ENCODE measurements at regions not wholly inside any gene's neighbourhood (a gene's known extent, or its start where the extent isn't known, plus 50 kb on each side); places are given as distances from the start of the nearest gene placed in this dataset.

- TF ChIP-seq, protein P1, sequence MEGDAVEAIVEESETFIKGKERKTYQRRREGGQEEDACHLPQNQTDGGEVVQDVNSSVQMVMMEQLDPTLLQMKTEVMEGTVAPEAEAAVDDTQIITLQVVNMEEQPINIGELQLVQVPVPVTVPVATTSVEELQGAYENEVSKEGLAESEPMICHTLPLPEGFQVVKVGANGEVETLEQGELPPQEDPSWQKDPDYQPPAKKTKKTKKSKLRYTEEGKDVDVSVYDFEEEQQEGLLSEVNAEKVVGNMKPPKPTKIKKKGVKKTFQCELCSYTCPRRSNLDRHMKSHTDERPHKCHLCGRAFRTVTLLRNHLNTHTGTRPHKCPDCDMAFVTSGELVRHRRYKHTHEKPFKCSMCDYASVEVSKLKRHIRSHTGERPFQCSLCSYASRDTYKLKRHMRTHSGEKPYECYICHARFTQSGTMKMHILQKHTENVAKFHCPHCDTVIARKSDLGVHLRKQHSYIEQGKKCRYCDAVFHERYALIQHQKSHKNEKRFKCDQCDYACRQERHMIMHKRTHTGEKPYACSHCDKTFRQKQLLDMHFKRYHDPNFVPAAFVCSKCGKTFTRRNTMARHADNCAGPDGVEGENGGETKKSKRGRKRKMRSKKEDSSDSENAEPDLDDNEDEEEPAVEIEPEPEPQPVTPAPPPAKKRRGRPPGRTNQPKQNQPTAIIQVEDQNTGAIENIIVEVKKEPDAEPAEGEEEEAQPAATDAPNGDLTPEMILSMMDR (conservative IDR thresholded peaks at IDR 0.05 in 1 of 2, IDR thresholded peaks at IDR 0.05 in 1 of 2; ENCODE audit: extremely low read depth in 1 of 2, insufficient read depth in 1 of 2, low read depth in 1 of 2, low read length in 2 of 2) = no peak
- TF ChIP-seq EZH2 (IDR thresholded peaks at IDR 0.05; ENCODE audit: borderline replicate concordance, low read length) = no peak
These were observed 70.4 kb upstream of the SSBP3 start for GRCh38 chr1:54476530-54477109.
